GM19463 (cell line): ENCODE measurements at regions not wholly inside any gene's neighbourhood (a gene's known extent, or its start where the extent isn't known, plus 50 kb on each side); places are given as distances from the start of the nearest gene placed in this dataset.
"Not testable (repeated sequence)": the region's sequence is repeated elsewhere in the genome, so short reads cannot be mapped to it uniquely, and the experiment has no call there.

Experiments
- ATAC-seq: cut with Tn5 transposase; IDR thresholded peaks from one replicate; pipeline ENCODE4 v1.9.1; 2021; ENCODE audit warnings: mild to moderate bottlenecking, moderate library complexity; ENCODE audit not compliant: unreplicated experiment

GRCh38 chr3:5729852-5730251, 542.3 kb downstream of the EDEM1 start:
- no peak for ATAC-seq

- no peak for ATAC-seq
These were observed 543.6 kb downstream of the EDEM1 start for GRCh38 chr3:5731100-5731499.

- ATAC-seq: no peak
These were observed 544.6 kb downstream of the EDEM1 start for GRCh38 chr3:5732081-5732480.

- ATAC-seq: no peak
These were observed 546.5 kb downstream of the EDEM1 start for GRCh38 chr3:5733995-5734394.

GRCh38 chr3:5735896-5736295, 548.4 kb downstream of the EDEM1 start:
- no peak for ATAC-seq

- no peak for ATAC-seq
These were observed 551.9 kb downstream of the EDEM1 start for GRCh38 chr3:5739299-5739935.

GRCh38 chr3:5739949-5740348, 552.4 kb downstream of the EDEM1 start:
- ATAC-seq: no peak

- no peak for ATAC-seq
These were observed 553.5 kb downstream of the EDEM1 start for GRCh38 chr3:5741017-5741416.

- no peak for ATAC-seq
These were observed 562.6 kb downstream of the EDEM1 start for GRCh38 chr3:5750091-5750490.

- ATAC-seq: no peak
These were observed 563.5 kb downstream of the EDEM1 start for GRCh38 chr3:5750874-5751640.

GRCh38 chr3:5754602-5755001, 567.1 kb downstream of the EDEM1 start:
- ATAC-seq: peak; percentile 72

- no peak for ATAC-seq
These were observed 568.9 kb downstream of the EDEM1 start for GRCh38 chr3:5756443-5756842.

GRCh38 chr3:5757213-5757804, 569.8 kb downstream of the EDEM1 start:
- no peak for ATAC-seq

- no peak for ATAC-seq
These were observed 571.2 kb downstream of the EDEM1 start for GRCh38 chr3:5758699-5759098.

- ATAC-seq: no peak
These were observed 575.0 kb downstream of the EDEM1 start for GRCh38 chr3:5762506-5762905.

GRCh38 chr3:5766848-5767247, 579.3 kb downstream of the EDEM1 start:
- ATAC-seq: no peak

- ATAC-seq: no peak
These were observed 579.8 kb downstream of the EDEM1 start for GRCh38 chr3:5767304-5767703.

GRCh38 chr3:5768281-5768945, 580.9 kb downstream of the EDEM1 start:
- no peak for ATAC-seq

- no peak for ATAC-seq
These were observed 582.3 kb downstream of the EDEM1 start for GRCh38 chr3:5769825-5770224.

GRCh38 chr3:5774337-5774736, 586.8 kb downstream of the EDEM1 start:
- no peak for ATAC-seq

GRCh38 chr3:5775100-5775499, 587.6 kb downstream of the EDEM1 start:
- ATAC-seq: not testable (repeated sequence)

GRCh38 chr3:5784690-5785089, 597.2 kb downstream of the EDEM1 start:
- no peak for ATAC-seq
